ENCODE measurements at regions not wholly inside any gene's neighbourhood (a gene's known extent, or its start where the extent isn't known, plus 50 kb on each side); places are given as distances from the start of the nearest gene placed in this dataset.
"Not testable (repeated sequence)": the region's sequence is repeated elsewhere in the genome, so short reads cannot be mapped to it uniquely, and the experiment has no call there.

DNA sequence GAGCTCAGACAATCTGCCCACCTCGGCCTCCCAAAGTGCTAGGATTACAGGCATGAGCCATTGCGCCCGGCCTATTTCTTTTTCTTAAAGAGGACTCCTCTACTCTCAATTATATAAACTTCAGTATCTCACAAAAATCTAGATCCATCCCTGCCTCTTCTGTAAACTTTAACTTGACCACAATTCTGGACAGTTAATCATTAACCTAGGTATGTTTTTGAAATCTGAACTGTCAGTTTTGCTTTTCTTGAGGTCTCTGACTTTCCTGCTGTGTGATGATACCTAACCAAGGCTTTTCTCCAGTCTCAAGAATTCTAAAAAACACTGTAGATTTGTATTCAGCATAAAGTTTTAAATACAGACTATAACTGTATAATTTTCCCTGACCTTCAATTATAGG lies 388.2 kb upstream of the SYNCRIP start:
- DNase-seq, result no peak
- ATAC-seq (ENCODE audit: poor library complexity), result no peak
- intact Hi-C loops (cut with DNase I), result no loop called here

DNA sequence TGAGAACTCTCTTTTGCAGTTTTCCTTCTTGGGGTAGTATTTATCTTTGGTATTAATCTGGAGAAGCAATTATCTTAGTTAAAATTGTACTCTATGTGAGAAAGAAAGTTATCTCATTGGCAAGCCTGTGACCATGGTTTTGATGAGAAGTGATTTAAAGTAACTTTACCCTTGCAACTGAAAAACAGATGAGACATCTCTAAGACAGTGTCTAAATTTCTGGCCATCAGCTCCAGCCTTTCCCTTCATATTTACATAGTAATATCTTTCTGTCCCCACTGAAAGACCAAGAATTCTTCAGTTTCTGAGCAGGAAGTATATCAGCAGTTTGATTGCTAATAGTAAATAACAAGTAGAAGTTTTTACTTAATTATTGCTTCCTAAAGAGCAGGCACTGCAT lies 386.1 kb upstream of the SYNCRIP start:
- DNase-seq, result no peak
- intact Hi-C loops (cut with DNase I), result no loop called here
- ATAC-seq (ENCODE audit: poor library complexity), result no peak

DNA sequence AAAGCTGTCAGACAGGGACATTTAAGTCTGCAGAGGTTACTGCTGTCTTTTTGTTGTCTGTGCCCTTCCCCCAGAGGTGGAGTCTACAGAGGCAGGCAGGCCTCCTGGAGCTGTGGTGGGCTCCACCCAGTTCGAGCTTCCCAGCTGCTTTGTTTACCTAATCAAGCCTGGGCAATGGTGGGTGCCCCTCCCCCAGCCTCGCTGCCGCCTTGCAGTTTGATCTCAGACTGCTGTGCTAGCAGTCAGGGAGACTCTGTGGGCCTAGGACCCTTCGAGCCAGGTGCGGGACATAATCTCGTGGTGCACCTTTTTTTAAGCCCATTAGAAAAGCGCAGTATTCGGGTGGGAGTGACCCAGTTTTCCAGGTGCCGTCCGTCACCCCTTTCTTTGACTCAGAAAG lies 384.2 kb upstream of the SYNCRIP start:
- intact Hi-C loops (cut with DNase I); DNase-seq; ATAC-seq (ENCODE audit: poor library complexity): not testable (repeated sequence)

DNA sequence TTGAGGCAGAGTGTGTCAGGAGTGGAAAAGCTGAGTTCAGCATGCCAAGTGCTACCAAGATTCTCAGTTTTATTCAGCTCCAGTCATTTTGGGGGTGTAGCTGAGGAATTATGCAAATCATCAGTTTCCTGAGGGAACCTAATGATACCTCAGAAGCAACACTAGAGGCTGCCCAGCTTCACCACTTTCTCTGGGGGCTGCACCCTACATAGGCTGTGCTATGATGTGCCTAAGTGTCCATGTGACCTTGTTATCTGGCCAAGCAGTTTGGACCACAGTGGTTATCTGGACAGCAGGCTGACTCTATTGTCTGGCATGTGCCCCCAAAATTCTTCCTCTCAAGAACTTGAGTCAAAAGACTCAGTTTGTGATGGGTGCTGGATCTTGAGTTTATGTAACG lies 374.6 kb upstream of the SYNCRIP start:
- intact Hi-C loops (cut with DNase I), result no loop called here
- DNase-seq (no peak), ATAC-seq (ENCODE audit: poor library complexity) (no peak)

DNA sequence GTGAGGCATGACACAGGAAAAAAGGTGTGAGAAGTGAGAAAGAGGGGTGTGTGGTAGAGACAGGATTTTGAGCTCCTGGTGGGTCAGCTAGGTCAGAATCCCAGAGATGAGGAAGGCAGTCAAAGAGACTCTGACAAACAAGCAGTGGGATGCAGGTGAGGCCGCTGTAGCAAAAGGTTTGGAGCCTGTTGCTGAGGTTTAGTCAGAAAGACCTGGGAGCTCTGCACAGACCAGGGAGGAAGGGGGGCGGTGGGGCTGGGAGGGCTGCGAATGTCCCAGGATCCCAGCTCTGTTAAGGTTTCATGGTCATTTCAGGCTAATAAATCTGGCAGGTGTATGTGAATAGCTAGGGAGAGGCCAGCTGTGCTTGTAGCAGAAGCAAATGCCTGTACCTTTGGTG lies 373.9 kb upstream of the SYNCRIP start:
- DNase-seq (no peak), ATAC-seq (ENCODE audit: poor library complexity) (no peak)
- intact Hi-C loops (cut with DNase I), result no loop called here

DNA sequence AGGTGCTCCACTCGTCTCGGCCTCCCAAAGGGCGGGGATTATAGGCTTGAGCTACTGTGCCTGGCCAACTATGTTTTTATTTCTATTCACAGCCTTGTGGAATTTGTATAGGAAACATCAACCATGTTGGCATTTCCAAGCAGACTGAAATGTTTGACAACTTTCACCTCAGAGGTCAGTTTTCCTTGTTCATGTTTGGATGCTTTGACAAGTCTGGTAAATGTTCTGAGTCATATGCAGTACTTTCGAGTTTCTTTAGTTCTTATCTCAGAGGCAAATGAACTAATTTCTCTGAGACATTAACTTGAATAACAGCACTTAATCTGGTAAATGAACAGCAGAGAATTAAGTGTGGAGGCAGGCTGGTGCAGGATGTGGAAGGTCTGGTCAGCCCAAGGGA lies 373.4 kb upstream of the SYNCRIP start:
- intact Hi-C loops (cut with DNase I), result no loop called here
- DNase-seq, result no peak
- no peak for ATAC-seq (ENCODE audit: poor library complexity)

DNA sequence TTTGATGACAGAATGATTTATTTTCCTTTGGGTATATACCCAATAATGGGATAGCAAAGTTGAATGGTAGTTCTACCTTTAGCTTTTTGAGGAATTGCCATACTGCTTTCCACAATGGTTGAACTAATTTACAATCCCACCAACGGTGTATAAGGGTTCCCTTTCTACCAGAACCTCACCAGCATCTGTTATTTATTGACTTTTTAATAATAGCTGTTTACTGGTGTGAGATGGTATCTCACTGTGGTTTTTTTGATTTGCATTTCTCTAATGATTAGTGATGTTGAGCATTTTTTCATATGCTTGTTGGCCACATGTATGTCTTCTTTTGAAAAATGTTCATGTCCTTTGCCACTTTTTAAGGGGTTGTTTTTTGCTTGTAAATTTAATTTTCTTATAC lies 370.3 kb upstream of the SYNCRIP start:
- intact Hi-C loops (cut with DNase I); ATAC-seq (ENCODE audit: poor library complexity); DNase-seq: not testable (repeated sequence)

DNA sequence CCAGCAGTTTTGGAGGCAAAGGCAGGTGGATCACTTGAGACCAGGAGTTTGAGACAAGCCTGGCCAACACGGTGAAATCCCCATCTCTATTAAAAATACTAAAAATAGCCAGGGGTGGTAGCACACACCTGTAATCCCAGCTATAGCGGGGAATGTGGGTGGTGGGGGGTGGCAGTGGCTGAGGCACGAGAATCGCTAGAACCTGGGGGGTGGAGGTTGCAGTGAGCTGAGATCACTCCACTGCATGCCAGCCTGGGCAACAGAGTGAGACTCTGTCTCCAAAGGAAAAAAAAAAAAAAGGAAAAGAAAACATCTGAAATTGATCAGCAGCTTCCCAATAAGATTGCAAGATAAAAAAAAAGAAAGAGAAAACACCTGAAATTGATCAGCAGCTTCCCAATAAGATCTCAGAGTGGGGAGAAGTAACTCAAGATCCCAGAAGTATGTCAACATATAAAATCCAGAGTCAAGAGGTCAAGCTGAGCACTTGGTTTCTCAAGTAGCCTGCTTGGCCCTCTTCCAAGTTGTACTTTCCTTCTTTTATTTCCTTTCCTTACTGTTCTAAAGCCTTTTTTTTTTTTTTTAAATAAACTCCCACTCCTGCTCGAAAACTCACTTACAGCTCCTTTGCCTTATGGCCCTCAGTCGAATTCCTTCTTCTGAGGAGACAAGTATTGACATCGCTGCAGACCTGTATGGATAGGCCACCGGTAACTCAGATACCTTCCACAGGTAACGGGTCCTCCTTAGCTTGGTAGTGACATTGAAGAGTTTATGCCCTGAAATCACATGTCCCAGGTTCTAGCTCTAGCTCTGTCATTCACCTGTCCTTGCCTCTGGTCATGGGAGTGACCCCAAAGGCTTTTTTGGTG lies 368.5 kb upstream of the SYNCRIP start:
- intact Hi-C loops (cut with DNase I), result no loop called here
- no peak for DNase-seq
- no peak for ATAC-seq (ENCODE audit: poor library complexity)

DNA sequence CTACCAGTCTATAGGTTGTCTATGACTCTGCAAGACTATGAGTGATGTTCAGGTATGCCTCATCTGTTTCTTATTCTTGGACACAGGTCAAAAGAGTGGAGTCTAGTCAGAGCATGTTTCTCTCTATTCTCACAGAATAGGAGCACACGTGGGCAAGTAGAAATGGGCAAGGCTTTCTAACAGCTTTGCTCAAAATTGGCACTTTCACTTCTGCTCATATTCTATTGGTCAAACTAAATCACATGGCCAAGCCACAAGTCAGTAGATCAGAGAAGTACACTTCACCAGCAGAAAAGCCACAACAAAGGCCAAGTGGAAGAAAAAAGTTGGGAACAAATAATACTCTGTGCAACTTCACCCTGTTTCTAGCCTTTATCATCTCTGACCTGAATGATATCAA lies 354.5 kb upstream of the SYNCRIP start:
- intact Hi-C loops (cut with DNase I), result no loop called here
- ATAC-seq (ENCODE audit: poor library complexity), result no peak
- DNase-seq, result no peak

DNA sequence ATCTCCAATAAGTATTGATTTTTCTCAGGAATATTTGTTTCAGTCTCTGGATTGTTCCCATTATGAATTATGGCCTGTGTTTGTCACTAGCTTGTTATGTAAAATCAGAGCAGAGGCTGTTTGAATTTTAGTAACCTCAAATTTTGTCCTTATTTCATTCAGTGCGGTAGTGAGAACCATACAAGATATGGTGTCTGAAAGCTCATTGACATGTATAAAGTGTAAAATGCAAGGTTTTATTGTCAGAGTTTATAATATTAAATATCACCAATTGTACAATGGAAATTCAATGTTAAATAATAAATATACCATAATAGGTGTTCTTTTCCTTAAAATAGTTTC lies 353.3 kb upstream of the SYNCRIP start:
- intact Hi-C loops (cut with DNase I), result no loop called here
- DNase-seq (no peak), ATAC-seq (ENCODE audit: poor library complexity) (no peak)

DNA sequence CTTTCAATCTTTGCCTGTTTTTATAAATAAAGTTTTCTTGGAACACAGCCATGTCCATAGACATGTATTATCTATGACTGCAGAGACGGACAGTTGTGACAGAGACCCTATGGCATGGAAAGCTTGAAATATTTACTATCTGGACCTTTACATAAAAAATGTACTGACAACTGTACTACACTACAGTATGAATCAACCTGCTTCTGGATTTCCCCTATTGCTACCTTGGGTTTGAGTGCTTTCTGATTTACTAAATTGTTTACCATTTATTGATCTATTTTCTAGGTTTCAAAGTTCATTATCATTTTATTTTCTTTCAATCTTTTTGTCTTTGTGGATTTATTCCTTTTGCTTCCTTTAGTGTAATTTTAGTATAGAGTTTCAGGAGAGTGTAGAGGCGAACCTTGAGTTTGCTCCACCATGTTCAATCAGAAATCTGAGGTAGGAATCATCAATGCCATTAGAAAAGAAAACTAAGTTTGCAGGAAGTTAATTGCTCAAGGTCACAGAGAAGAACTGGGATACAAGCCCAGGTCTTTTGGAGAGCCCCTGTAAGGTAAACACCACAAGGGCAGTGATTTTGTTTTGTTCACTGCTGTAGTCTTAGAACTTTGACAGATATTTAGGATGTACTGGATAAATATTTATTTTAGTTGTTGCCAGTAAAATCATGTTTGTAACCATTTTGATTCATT lies 352.8 kb upstream of the SYNCRIP start:
- intact Hi-C loops (cut with DNase I), result no loop called here
- ATAC-seq (ENCODE audit: poor library complexity) (no peak), DNase-seq (no peak)

DNA sequence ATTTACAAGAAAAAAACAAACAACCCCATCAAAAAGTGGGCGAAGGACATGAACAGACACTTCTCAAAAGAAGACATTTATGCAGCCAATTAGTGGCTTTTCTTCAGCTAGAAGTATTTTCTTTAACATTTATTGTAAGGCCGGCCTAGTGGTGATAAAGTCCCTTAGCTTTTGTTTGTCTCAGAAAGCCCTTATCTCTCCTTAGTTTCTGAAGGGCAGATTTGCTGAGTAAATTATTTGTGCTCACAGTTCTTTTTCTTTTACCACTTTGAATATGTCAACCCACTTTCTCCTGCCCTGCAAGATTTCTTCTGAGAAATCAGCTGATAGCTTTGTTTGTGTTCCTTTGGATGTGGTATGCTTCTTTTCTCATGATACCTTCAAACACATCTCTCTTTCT lies 344.0 kb upstream of the SYNCRIP start:
- ATAC-seq (ENCODE audit: poor library complexity) (no peak), DNase-seq (no peak)
- intact Hi-C loops (cut with DNase I), result no loop called here

DNA sequence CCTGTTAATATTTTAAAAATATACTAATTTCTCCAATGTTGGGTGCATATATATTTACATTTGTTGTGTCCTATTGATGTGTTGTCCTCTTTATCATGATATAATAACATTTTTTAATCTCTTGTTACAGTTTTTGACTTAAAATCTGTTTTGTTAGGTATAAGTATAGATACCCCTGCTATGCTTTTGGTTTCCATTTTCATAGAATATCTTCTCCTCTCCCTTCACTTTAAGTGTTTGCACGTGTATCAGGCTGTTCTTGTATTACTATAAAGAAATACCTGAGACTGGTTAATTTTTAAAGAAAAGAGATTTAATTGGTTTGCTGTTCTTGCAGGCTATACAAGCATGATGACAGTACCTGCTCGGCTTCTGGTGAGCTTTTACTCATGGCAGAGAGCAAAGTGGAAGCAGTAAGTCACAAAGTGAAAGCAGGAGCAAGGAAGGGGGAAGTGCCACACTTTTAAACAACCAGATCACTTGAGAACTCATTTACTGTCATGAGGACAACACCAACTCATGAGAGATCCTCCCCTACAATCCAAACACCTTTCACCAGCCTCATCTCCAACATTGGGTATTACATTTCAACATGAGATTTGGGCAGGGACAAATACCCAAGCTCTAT lies 340.5 kb upstream of the SYNCRIP start:
- intact Hi-C loops (cut with DNase I), result no loop called here
- DNase-seq (no peak), ATAC-seq (ENCODE audit: poor library complexity) (no peak)

DNA sequence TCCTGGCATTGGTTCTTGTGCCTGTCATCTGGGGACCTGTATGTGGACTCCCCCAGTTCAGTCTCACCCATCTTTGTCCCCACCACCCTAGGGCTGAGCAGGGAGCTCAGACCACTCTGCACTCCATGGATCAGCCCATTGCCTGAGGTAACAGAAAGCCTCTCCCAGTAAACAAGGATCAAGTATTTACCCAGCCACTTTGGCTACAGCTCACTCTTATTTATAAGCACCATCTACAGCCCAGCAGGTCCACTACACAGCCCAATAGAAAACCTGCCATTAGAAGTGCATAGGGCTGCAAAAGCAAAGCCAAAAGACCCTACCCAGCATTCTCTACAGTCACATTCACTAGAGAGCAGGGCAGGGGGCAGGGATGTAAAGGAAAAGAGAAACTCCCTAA lies 335.0 kb upstream of the SYNCRIP start:
- ATAC-seq (ENCODE audit: poor library complexity) (no peak), DNase-seq (no peak)
- intact Hi-C loops (cut with DNase I), result no loop called here

DNA sequence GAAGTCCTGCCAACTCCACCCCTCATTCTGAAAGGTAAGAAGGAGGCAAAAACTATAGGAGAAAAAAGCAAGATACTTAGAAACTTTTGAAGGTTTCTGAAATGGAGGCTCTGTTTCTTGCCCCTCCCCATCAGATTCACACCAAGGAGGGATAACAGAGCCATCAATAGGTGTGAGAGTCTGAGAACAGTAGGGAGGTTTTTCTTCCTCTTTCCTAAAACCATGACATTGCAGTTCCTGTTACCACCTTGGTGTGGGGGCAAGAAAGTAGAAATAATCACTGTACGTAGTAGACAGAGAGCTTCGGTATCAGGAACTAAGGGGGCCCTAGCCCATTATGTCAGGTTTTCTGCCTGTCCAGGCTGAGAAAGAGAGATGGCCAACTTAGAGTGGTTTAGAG lies 333.3 kb upstream of the SYNCRIP start:
- no peak for ATAC-seq (ENCODE audit: poor library complexity)
- intact Hi-C loops (cut with DNase I), result no loop called here
- DNase-seq, result no peak

DNA sequence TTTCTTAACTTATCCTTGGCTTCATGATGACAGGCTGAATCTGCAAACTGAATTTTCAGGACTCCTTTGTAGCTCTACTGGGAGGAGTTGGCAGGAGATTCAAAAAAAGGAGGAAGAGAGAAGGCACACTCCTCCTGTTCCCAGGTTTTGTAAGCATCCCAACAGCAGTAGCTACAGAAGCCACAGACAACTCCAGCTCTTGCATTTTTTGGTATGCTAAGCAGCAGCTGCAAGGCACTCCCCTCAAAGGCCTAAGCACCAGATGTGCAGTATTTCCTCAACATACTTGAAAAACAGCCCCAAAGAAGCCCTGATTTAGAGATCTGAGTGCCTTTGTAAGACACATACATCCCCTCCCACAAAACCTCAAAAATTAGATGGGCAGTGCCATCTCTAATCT lies 328.6 kb upstream of the SYNCRIP start:
- ATAC-seq (ENCODE audit: poor library complexity), result no peak
- no peak for DNase-seq
- intact Hi-C loops (cut with DNase I), result no loop called here

DNA sequence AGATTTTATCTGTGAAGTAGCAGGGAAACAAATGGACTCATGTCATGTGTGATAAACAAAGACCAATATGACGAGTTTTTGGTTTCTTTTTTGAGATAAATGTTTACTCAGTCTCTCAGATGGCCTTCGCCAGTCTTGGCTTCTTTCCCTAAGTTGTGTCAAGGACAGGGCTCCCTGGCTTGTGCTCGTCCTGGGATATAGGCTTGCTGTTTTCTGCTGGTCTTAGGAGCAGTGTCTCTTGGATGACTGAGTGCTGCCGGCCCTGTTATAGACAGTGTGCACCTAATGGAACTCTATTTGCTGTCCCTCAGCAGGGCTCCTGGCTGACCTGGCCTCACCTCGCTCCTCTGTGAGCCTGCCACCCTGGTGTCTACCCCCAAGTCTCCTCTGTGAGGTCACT lies 324.1 kb upstream of the SYNCRIP start:
- DNase-seq (no peak), ATAC-seq (ENCODE audit: poor library complexity) (no peak)
- intact Hi-C loops (cut with DNase I), result no loop called here

DNA sequence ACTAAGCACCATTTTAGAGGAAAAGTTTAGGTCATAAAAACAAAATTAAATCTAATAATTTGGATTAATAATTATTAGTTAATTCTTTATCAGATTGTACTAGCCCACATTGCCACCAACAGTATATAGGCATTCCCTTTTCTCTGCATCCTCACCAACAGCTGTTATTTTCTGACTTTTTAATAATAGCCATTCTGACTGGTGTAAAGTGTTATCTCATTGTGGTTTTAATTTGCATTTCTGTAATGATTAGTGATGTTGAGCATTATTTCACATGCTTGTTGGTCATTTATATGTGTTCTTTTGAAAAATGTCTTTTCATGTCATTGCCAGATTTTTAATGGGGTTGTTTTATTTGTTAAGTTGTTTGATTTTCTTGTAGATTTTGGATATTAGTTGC lies 319.1 kb upstream of the SYNCRIP start:
- intact Hi-C loops (cut with DNase I), result no loop called here
- DNase-seq, result no peak
- no peak for ATAC-seq (ENCODE audit: poor library complexity)

DNA sequence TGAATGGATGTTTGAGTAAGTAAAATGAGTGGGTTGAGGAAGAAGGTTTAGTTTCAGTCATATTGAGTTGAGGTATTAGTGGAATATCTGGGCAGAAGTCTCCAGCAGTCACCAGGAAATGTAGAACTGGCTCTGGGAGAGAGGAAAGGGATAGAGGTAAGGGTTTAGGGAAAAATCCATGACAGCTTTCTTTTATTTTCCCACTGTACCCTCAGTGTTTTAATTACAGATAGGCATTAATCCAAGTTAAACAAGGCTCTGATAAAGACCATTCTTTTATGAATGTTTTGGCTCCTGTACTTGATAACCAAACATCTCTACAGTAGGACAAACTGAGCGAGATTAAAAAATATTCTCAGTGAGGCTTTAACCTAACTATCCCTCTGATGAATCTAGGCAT lies 318.4 kb upstream of the SYNCRIP start:
- intact Hi-C loops (cut with DNase I), result no loop called here
- ATAC-seq (ENCODE audit: poor library complexity), result no peak
- DNase-seq, result no peak

DNA sequence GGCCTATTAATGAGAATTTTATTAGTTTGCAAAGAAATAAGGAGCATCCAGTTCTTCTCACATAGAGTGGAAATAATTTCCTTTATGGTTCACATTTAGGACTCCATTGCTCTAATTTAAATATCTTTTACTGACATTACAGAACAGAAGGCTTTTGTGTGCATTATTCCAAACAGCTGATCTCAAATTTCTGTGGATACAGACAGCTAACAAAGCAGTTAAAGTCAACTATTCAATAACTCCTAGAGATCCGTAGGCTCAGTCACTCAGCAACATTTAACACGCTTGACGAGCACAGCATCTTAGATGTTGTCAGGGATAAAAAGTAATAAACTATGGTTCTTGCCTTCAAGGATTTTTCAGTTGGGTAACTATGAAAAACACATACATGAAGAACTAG lies 305.8 kb upstream of the SYNCRIP start:
- intact Hi-C loops (cut with DNase I), result no loop called here
- no peak for ATAC-seq (ENCODE audit: poor library complexity)
- no peak for DNase-seq
